Progenitor cell of endocrine pancreas (in vitro differentiated cells): ENCODE measurements at regions not wholly inside any gene's neighbourhood (a gene's known extent, or its start where the extent isn't known, plus 50 kb on each side); places are given as distances from the start of the nearest gene placed in this dataset.

Source experiments
- DNase-seq: peaks from one replicate; pipeline ENCODE4 v3.0.0; 2021; ENCODE audit warnings: low spot score; ENCODE audit not compliant: unreplicated experiment
- H3K27ac Mint-ChIP-seq: 2 replicates; pipeline ENCODE4 v1.8.0; 2021; ENCODE audit warnings: mild to moderate bottlenecking, moderate library complexity, mixed read lengths
- H3K27me3 Mint-ChIP-seq: 2 replicates; pipeline ENCODE4 v1.8.0; 2021; ENCODE audit warnings: mixed read lengths
- H3K36me3 Mint-ChIP-seq: 2 replicates; pipeline ENCODE4 v1.8.0; 2022; ENCODE audit warnings: mixed read lengths; ENCODE audit not compliant: insufficient read depth
- H3K4me1 Mint-ChIP-seq: 2 replicates; pipeline ENCODE4 v1.8.0; 2021; ENCODE audit warnings: low read depth, mixed read lengths
- H3K4me3 Mint-ChIP-seq: 2 replicates; pipeline ENCODE4 v1.8.0; 2021; ENCODE audit warnings: low read depth, mild to moderate bottlenecking, moderate library complexity, mixed read lengths
- H3K9me3 Mint-ChIP-seq: 2 replicates; pipeline ENCODE4 v1.8.0; 2021; ENCODE audit warnings: low read depth, mixed read lengths
- TF ChIP-seq, protein P1 (sequence below): fragments of 200-600 bp; sonication (generic); IDR thresholded peaks from one replicate; pipeline ENCODE4 v1.5.0; 2021; ENCODE audit warnings: antibody characterized with exemption, mild to moderate bottlenecking; ENCODE audit not compliant: unreplicated experiment

GRCh38 chr1:87556326-87556725 is 227.6 kb downstream of the LMO4 start:
- TF ChIP-seq, protein P1, sequence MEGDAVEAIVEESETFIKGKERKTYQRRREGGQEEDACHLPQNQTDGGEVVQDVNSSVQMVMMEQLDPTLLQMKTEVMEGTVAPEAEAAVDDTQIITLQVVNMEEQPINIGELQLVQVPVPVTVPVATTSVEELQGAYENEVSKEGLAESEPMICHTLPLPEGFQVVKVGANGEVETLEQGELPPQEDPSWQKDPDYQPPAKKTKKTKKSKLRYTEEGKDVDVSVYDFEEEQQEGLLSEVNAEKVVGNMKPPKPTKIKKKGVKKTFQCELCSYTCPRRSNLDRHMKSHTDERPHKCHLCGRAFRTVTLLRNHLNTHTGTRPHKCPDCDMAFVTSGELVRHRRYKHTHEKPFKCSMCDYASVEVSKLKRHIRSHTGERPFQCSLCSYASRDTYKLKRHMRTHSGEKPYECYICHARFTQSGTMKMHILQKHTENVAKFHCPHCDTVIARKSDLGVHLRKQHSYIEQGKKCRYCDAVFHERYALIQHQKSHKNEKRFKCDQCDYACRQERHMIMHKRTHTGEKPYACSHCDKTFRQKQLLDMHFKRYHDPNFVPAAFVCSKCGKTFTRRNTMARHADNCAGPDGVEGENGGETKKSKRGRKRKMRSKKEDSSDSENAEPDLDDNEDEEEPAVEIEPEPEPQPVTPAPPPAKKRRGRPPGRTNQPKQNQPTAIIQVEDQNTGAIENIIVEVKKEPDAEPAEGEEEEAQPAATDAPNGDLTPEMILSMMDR, result no peak
- Mint-ChIP-seq H3K4me3 (no peak overlapping the region), H3K36me3 (no peaks in the 10 kb centered on the region)

DNA sequence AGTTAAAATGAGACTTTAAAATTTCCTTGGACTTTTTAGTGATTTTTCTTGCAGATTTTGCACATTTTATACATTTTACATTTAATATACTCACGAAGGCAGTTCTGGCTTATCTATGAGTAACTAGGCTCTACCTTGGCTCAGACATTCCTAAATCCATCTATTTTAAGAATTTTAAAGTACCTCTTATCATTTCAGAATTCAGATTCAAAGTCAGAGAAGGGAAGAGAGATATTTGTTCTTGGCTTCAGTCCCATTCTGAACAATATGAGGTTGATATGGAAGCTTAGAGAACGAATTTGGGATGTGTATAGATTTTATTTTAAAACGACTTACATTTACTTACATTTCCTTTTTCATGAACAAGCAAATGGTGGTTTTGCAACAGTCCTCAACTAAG is 230.2 kb downstream of the LMO4 start:
- Mint-ChIP-seq H3K4me1 (peaks cover under 1% of the 10 kb centered on the region), H3K4me3 (no peak overlapping the region), H3K27me3 (no peaks in the 10 kb centered on the region), H3K27ac (no peak overlapping the region), H3K9me3 (no peaks in the 10 kb centered on the region), H3K36me3 (no peaks in the 10 kb centered on the region)
- TF ChIP-seq, protein P1, result no peak
- no peak for DNase-seq

More at GRCh38 chr1:87556326-87556725, 227.6 kb downstream of the LMO4 start:
- H3K27me3 Mint-ChIP-seq, result no peaks in the 10 kb centered on the region
- no peak overlapping the region for H3K27ac Mint-ChIP-seq
- no peaks in the 10 kb centered on the region for H3K9me3 Mint-ChIP-seq
- no peak for DNase-seq
- H3K4me1 Mint-ChIP-seq, result no peaks in the 10 kb centered on the region

DNA sequence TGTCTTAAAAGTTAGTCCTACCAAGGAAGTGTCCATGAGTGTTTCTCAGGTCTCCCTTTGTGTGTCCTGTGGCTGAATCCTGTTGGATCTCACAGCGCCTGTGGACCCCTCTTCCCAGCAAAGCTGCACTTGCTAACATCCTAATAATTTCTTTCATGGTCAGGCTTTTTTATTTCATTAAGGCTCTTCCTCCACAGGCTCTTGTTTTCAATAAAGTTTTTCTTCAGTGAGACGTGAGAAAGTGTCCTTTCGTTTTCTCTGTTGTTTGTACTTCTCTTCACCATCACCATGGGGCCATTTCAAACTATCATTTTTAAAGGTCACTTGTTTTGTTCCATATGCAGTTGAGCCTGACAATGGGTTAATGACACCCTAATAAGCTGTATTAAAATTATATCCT is 231.5 kb downstream of the LMO4 start:
- Mint-ChIP-seq H3K36me3 (no peaks in the 10 kb centered on the region), H3K4me1 (peaks cover 13% of the 10 kb centered on the region), H3K27me3 (no peaks in the 10 kb centered on the region), H3K27ac (no peak overlapping the region), H3K4me3 (no peak overlapping the region), H3K9me3 (no peaks in the 10 kb centered on the region)
- no peak for DNase-seq
- TF ChIP-seq, protein P1, result no peak

- no peaks in the 10 kb centered on the region for H3K36me3 Mint-ChIP-seq
- DNase-seq, result no peak
- TF ChIP-seq, protein P1, result no peak
- H3K4me3 Mint-ChIP-seq, result no peak overlapping the region
- no peaks in the 10 kb centered on the region for H3K9me3 Mint-ChIP-seq
- H3K27me3 Mint-ChIP-seq, result no peaks in the 10 kb centered on the region
- no peak overlapping the region for H3K27ac Mint-ChIP-seq
- peaks cover 19% of the 10 kb centered on the region for H3K4me1 Mint-ChIP-seq
Observed at GRCh38 chr1:87560601-87561360, 232.1 kb downstream of the LMO4 start.

- Mint-ChIP-seq H3K27me3 (no peaks in the 10 kb centered on the region), H3K4me1 (peaks cover 21% of the 10 kb centered on the region), H3K27ac (no peak overlapping the region), H3K36me3 (no peaks in the 10 kb centered on the region), H3K4me3 (no peak overlapping the region), H3K9me3 (no peaks in the 10 kb centered on the region)
- no peak for DNase-seq
- TF ChIP-seq, protein P1, result no peak
Observed at GRCh38 chr1:87563211-87563610, 234.5 kb downstream of the LMO4 start.
